Fibroblast of villous mesenchyme (primary cell): ENCODE measurements at regions not wholly inside any gene's neighbourhood (a gene's known extent, or its start where the extent isn't known, plus 50 kb on each side); places are given as distances from the start of the nearest gene placed in this dataset.

Experiments used
- DNase-seq: peaks from one replicate; pipeline ENCODE4 v3.0.0-alpha.2; 2010; ENCODE audit warnings: low read depth
- H3K4me3 ChIP-seq: 2 replicates; pipeline ENCODE4 v1.5.1; 2011; ENCODE audit warnings: low read depth, mild to moderate bottlenecking, low read length
- CTCF ChIP-seq: IDR thresholded peaks from 2 replicates; pipeline ENCODE4 v1.5.1; 2012; ENCODE audit warnings: low read depth, mild to moderate bottlenecking, low read length; ENCODE audit not compliant: insufficient read depth

GRCh38 chr1:103190766-103191165, 82.4 kb upstream of the COL11A1 start:
- DNase-seq: no peak
- no peak overlapping the region for H3K4me3 ChIP-seq
- no peak for TF ChIP-seq CTCF

GRCh38 chr1:103187673-103188072, 79.4 kb upstream of the COL11A1 start:
- no peak for TF ChIP-seq CTCF
- DNase-seq: no peak

GRCh38 chr1:103180660-103181059, 72.3 kb upstream of the COL11A1 start:
- no peak overlapping the region for H3K4me3 ChIP-seq
- peak; percentile 81 for DNase-seq
- no peak for TF ChIP-seq CTCF

More at GRCh38 chr1:103187673-103188072, 79.4 kb upstream of the COL11A1 start:
- H3K4me3 ChIP-seq: no peak overlapping the region

DNA sequence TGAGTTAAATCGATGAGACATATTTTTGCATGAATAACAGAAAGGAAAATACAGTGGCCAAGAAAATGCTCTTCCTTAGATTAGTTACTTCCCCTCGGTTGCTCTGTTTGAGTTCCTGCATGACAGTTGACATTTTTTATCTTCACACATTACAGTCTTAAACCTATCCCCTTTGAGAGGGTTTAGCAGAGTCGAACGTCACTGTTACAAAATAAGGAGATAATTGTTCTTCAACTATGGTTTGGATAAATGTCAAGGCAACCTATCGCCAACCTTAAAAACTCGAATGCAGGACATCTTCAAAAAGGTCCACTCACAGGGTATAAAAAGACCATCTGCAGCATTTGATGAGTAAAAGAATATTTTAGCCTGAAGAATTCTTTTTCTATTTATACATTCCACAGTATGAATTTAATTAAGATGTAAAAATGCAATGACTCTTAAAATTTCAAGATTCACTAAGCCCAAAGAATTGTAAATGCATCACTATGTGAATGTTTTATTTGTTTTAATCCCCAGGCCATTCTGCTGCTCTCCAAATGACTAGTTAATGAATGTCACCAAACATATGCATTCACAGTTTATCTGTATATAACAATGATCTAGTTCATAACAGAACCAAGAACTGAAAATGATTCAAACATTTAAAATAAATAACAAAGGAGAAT, 68.9 kb upstream of the COL11A1 start:
- no peak overlapping the region for H3K4me3 ChIP-seq
- TF ChIP-seq CTCF: no peak
- DNase-seq: no peak

- H3K4me3 ChIP-seq: no peak overlapping the region
- DNase-seq: peak; percentile 56
- no peak for TF ChIP-seq CTCF
These were observed 62.8 kb upstream of the COL11A1 start for GRCh38 chr1:103171041-103171590.

- peak; percentile 76 for DNase-seq
- no peak for TF ChIP-seq CTCF
- H3K4me3 ChIP-seq: no peak overlapping the region
These were observed 62.3 kb upstream of the COL11A1 start for GRCh38 chr1:103170609-103171008.

DNA sequence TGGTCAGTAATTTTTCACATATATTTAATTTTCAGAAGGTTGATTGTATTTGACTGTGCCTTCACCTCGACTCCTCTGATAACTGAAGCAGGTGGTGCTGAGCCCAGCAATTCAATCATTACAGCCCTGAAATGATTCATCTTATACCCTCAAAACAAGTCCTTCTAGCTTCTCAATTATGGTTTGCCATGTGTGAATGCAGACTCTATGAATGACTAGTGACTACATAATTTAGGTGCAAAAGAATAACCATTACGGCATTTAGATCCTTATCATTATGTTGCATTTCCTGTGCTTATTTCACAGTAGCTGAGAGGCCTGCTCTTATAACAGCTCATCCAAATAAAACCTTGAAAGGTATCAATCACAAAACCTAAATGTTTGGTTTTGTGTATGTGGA, 54.0 kb upstream of the COL11A1 start:
- TF ChIP-seq CTCF: no peak
- H3K4me3 ChIP-seq: no peak overlapping the region
- DNase-seq: no peak
